Spinal cord (tissue), 9 donors: ENCODE measurements at regions not wholly inside any gene's neighbourhood (a gene's known extent, or its start where the extent isn't known, plus 50 kb on each side); places are given as distances from the start of the nearest gene placed in this dataset.
A peak's percentile ranks its signal among the peaks of the same experiment; 100 is the strongest.

Experiments used
- DNase-seq, 6 donors: peaks; one replicate each; pipeline versions ENCODE4 v3.0.0 to v3.0.0-alpha.2; 2013 to 2015; ENCODE audit warnings: low spot score in 6 of 6, low read depth in 4 of 6
- H3K27ac ChIP-seq: one replicate; pipeline ENCODE4 v1.5.1; 2013; ENCODE audit warnings: low read depth, low read length, control low read depth
- H3K27me3 ChIP-seq: one replicate; pipeline ENCODE4 v1.6.1; 2013; ENCODE audit warnings: low read length; ENCODE audit not compliant: control insufficient read depth, insufficient read depth
- H3K36me3 ChIP-seq: one replicate; pipeline ENCODE4 v1.6.1; 2013; ENCODE audit warnings: low read length; ENCODE audit not compliant: control insufficient read depth, insufficient read depth
- H3K4me1 ChIP-seq: one replicate; pipeline ENCODE4 v1.6.1; 2013; ENCODE audit warnings: low read length; ENCODE audit not compliant: control insufficient read depth, insufficient read depth
- H3K4me3 ChIP-seq: one replicate; pipeline ENCODE4 v1.5.1; 2013; ENCODE audit warnings: low read depth, low read length, control low read depth
- H3K9me3 ChIP-seq: one replicate; pipeline ENCODE4 v1.6.1; 2013; ENCODE audit warnings: low read length; ENCODE audit not compliant: control insufficient read depth, insufficient read depth
- WGBS: methylation state at CpG from one replicate; pipeline ENCODE4 v1.1.5; 2013; ENCODE audit warnings: missing lambda C conversion rate; ENCODE audit not compliant: insufficient coverage; 5-methylcytosine and 5-hydroxymethylcytosine counted together
- donor health status: healthy.

DNA sequence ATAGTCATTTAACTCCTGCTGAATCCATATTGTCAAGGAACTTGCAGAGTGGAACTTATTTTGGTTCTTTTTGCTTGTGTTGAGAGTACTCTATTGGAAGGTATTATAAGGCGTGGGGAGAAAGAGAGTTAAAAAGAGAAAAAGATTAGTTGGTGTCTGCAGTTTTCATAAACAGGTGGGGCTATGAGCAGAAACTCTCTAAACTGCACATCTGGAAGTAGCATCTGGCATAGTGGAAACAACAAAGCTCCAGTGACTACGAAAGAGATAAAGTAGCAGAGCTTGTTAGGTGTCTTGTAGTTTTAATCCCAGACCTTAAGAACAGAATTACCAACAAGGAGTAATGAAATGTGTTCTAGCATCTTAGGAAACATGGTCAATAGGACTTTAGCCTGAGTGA is 148.8 kb upstream of the SGO1 start:
- H3K27me3 ChIP-seq: no peaks in the 10 kb centered on the region
- H3K36me3 ChIP-seq: no peaks in the 10 kb centered on the region
- H3K4me3 ChIP-seq: no peak overlapping the region
- DNase-seq: peak in 1 of 6 donors; percentile 75
- 100% methylated on average over 1 of the region's 2 CpGs for WGBS
- no peak overlapping the region for H3K27ac ChIP-seq
- H3K9me3 ChIP-seq: no peaks in the 10 kb centered on the region
- H3K4me1 ChIP-seq: no peaks in the 10 kb centered on the region

DNA sequence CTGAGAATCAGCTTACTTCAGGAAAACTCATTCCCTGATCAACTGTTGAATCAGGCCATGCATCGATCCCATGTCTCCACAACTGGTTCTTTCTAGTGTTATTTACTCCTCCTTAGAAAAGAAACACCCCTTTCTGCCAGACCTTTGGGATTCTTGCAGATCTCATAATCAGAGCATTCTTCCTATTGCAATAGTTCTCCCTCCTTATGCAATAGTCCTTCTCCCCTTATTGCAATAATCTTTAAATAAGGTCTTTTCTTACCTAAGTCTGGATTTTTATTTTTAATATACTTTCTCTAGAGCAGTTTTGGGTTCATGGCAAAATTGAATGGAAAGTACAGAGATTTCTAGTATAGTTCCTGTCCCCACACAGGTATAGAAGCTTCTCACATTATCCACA is 141.9 kb upstream of the SGO1 start:
- Histone ChIP-seq H3K27me3 (no peaks in the 10 kb centered on the region), H3K27ac (no peak overlapping the region), H3K9me3 (no peaks in the 10 kb centered on the region), H3K4me1 (no peaks in the 10 kb centered on the region), H3K4me3 (no peak overlapping the region), H3K36me3 (no peaks in the 10 kb centered on the region)
- DNase-seq: no peak
- 100% methylated on average over 1 of the region's 1 CpG for WGBS

DNA sequence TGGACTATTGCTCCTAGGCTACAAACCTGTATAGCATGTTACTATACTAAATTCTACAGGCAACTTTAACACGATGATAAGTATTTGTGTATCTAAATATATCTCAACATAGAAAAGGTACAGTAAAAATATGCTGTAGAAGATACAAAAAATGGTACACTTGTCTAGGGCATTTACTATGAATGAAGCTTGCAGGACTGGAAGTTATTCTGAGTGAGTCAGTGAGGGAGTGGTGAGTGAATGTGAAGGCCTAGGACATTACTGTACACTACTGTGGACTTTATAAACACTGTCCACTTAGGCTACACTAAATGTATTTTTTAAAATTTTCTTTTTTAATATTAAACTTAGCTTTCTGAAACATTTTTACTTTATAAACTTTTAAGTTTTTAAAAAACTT is 140.5 kb upstream of the SGO1 start:
- no peak overlapping the region for H3K27ac ChIP-seq
- H3K4me3 ChIP-seq: no peak overlapping the region
- no peaks in the 10 kb centered on the region for H3K9me3 ChIP-seq
- H3K4me1 ChIP-seq: no peaks in the 10 kb centered on the region
- no CpG with 5 or more reads among the region's 1 CpG for WGBS
- H3K27me3 ChIP-seq: no peaks in the 10 kb centered on the region
- H3K36me3 ChIP-seq: no peaks in the 10 kb centered on the region
- no peak for DNase-seq

DNA sequence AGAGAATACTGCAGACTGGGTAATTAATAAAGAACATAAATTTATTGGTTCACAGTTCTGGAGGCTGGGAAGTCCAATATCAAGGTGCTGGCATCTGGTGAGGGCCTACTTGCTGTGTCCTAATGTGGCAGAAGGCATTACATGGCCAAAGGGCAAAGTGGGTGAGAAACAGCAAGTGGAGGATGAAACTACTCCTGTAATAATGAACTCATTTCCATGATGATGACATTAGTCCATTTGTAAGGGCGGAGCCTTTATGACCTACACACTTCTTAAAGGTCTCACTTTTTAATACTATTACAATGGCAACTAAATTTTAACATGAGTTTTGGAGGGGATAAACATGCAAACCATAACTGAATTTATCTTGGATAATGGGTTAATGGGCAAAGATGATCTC is 139.6 kb upstream of the SGO1 start:
- H3K27me3 ChIP-seq: no peaks in the 10 kb centered on the region
- H3K9me3 ChIP-seq: no peaks in the 10 kb centered on the region
- H3K27ac ChIP-seq: no peak overlapping the region
- no CpG with 5 or more reads among the region's 1 CpG for WGBS
- no peak for DNase-seq
- H3K4me3 ChIP-seq: no peak overlapping the region
- H3K36me3 ChIP-seq: no peaks in the 10 kb centered on the region
- H3K4me1 ChIP-seq: no peaks in the 10 kb centered on the region

DNA sequence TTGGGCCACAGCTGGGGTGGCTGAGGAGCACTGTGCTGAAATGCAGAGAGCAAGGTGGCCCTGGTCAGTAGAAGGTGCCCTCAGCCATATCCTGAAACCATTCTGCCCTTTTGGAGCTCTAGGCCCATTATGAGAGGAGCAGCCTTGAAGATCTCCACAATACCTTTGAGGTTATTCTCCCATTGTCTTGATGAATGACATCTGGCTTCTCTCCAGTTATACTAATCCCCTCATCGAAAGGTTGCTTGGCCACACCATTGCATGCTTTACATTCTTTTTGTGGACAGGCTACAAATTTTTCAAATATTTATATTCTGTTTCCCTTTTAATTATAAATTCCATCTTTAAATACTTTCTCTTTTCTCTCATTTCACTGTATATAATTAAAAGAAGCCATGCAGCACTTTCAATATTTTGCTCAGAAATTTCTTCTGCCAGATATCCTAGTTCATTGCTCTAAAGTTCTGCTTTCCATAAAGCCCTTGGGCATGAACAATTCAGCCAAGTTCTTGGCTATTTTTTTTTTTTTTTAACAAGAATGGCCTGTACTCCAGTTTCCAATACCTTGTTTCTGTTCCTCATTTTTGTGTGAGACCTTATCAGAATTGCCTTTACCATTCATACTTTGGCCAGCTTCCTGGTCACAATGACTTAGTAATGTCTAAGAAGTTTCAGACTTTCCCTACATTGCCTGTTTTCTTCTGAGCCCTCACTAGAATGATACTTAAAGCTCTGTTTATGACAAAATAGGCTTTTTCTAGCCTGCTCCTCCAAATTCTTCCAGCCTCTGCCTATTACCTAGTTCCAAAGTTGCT is 138.9 kb upstream of the SGO1 start:
- Histone ChIP-seq H3K27ac (no peak overlapping the region), H3K4me1 (no peaks in the 10 kb centered on the region), H3K27me3 (no peaks in the 10 kb centered on the region), H3K4me3 (no peak overlapping the region), H3K9me3 (no peaks in the 10 kb centered on the region), H3K36me3 (no peaks in the 10 kb centered on the region)
- DNase-seq: no peak
- WGBS: 100% methylated on average over 1 of the region's 1 CpG

DNA sequence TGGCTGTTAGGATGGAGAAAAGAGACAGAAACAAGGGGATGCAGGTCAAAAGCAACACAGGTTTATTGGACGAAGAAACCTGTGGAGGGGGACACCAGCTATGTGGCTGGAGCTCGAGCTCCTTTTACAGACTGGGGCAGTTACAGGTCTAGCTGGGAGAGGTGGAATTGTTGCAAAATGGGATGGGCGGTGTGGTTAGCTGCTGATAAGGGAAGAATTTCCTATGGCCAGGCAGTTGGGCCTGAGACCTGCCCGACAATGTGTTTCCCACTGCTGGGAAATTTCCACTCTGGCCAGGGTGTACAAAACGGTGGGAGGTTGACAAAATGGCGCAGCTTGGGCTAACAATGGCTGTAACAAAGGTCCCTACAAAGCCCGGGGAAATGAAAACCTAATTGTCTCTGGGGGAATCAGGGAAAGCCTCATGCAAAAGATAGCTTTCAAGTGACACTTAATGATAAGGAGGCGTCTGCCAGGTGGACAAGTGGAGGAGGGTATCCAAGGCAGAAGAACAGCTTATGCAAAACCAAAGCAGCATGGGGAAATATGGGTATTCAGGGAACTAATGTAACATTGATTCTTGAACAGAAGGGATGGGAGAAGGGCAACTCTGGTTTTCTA is 137.4 kb upstream of the SGO1 start:
- no peaks in the 10 kb centered on the region for H3K9me3 ChIP-seq
- H3K27ac ChIP-seq: no peak overlapping the region
- no peaks in the 10 kb centered on the region for H3K27me3 ChIP-seq
- DNase-seq: no peak
- no peaks in the 10 kb centered on the region for H3K4me1 ChIP-seq
- no peak overlapping the region for H3K4me3 ChIP-seq
- H3K36me3 ChIP-seq: no peaks in the 10 kb centered on the region
- 94% methylated on average over 8 of the region's 8 CpGs for WGBS

DNA sequence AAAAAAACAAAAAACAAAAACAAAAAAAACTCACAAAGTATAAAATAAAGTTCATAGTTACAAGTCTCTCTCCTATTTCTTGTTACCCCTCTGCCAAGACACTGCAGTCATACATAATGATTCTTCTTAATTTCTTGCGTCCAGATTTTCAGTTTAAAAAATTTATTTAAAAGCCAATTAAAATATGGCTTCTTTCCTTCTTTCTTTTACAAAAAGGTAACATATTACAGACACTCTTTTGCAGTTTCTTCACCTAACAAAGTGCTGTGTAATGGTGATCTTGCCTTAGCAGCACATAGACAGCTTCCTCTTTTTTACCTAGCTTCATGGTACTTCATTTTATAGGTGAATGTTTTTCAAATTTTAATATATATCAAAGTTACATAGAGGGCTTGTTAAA is 136.1 kb upstream of the SGO1 start:
- no peak for DNase-seq
- Histone ChIP-seq H3K4me1 (no peaks in the 10 kb centered on the region), H3K27me3 (no peaks in the 10 kb centered on the region), H3K4me3 (no peak overlapping the region), H3K27ac (no peak overlapping the region), H3K9me3 (no peaks in the 10 kb centered on the region), H3K36me3 (no peaks in the 10 kb centered on the region)
- WGBS: no CpG with 5 or more reads among the region's 1 CpG

DNA sequence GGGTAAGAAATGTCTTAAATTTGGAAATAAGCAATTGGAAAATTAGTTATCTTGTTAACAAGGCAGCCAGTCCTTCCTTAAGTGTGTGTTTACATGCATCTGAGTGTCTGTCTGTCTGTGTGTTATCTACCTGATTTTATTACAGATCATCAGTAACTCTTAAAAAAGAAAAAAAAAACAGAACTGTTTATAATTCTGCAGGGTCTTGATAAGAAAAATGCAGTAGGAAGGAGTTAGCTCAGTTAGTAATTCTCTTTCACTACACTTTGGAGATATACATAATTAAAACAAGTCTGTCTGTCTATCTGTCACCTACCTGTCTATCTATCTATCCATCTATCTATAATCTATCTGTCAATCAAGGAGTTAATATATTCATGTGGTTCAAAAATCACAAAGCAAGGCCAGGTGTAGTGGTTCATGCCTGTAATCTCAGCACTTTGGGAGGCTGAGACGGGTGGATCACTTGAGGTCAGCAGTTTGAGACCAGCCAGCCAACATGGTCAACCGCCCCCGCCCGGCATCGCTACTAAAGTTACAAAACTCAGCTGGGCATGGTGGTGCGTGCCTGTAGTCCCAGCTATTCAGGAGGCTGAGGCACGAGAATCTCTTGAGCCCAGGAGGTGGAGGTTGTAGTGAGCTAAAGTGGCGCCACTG is 135.5 kb upstream of the SGO1 start:
- H3K4me1 ChIP-seq: no peaks in the 10 kb centered on the region
- WGBS: 100% methylated on average over 1 of the region's 8 CpGs
- no peak for DNase-seq
- no peaks in the 10 kb centered on the region for H3K36me3 ChIP-seq
- no peak overlapping the region for H3K27ac ChIP-seq
- no peaks in the 10 kb centered on the region for H3K9me3 ChIP-seq
- H3K27me3 ChIP-seq: no peaks in the 10 kb centered on the region
- no peak overlapping the region for H3K4me3 ChIP-seq

DNA sequence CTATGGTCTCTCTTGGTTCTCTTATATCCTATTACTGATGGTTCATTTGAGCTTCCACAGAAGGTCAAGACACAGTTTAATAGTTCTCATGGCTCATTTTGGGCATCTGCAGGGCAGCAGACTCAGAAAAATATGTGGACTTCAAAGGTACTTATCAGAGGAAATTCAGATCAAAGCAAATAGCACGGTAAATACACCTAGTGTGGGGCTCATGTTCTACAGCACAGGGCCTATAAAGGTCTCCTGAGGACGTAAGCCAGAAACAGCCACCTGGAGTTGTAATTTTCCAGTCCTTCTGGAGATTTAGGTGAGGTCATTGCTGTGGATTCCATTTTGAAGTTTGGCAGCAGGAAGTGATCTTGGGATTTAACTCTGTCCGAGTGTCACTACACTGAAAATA is 134.5 kb upstream of the SGO1 start:
- Histone ChIP-seq H3K4me1 (no peaks in the 10 kb centered on the region), H3K4me3 (no peak overlapping the region), H3K9me3 (no peaks in the 10 kb centered on the region), H3K27ac (no peak overlapping the region), H3K27me3 (no peaks in the 10 kb centered on the region), H3K36me3 (no peaks in the 10 kb centered on the region)
- DNase-seq: no peak
- 82% methylated on average over 2 of the region's 3 CpGs for WGBS

DNA sequence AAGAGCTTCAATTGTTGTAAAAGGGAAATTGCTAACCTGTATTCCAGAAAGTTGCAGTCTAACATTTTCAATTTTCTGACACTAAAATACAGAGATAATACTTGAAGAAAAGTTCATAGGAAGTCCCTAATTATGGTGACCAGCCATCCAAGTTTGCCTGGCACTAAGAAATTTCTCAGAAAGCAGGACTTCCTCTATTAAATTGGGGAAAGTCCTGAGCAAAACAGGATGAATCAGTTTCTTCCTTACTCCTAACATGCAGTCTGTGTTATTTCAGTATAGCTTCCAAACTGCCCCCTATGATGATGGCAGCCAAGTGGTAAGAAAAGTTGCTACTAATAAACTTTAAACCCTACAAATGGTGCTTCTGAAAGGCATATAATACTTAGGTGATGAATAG is 133.5 kb upstream of the SGO1 start:
- no peak for DNase-seq
- H3K9me3 ChIP-seq: no peaks in the 10 kb centered on the region
- no peak overlapping the region for H3K4me3 ChIP-seq
- no peak overlapping the region for H3K27ac ChIP-seq
- no peaks in the 10 kb centered on the region for H3K36me3 ChIP-seq
- H3K4me1 ChIP-seq: no peaks in the 10 kb centered on the region
- no peaks in the 10 kb centered on the region for H3K27me3 ChIP-seq
